NOMO-1 (cell line): ENCODE measurements at regions not wholly inside any gene's neighbourhood (a gene's known extent, or its start where the extent isn't known, plus 50 kb on each side); places are given as distances from the start of the nearest gene placed in this dataset.

Source experiments
- DNase-seq, 2 experiments: peaks; one replicate each; lab custom pipeline; 2025; ENCODE audit not compliant: unreplicated experiment in 2 of 2; lab: John Stamatoyannopoulos, UW

- DNase-seq = no peak
Observed at GRCh38 chr5:30764704-30765103, 428.8 kb upstream of the CDH6 start.

- DNase-seq = no peak
Observed at GRCh38 chr5:30759731-30760130, 433.8 kb upstream of the CDH6 start.

- DNase-seq = no peak
Observed at GRCh38 chr5:30752015-30752414, 441.5 kb upstream of the CDH6 start.

GRCh38 chr5:30749971-30750370 lies 443.5 kb upstream of the CDH6 start:
- no peak for DNase-seq

GRCh38 chr5:30747412-30747811 lies 446.1 kb upstream of the CDH6 start:
- DNase-seq = no peak

DNA sequence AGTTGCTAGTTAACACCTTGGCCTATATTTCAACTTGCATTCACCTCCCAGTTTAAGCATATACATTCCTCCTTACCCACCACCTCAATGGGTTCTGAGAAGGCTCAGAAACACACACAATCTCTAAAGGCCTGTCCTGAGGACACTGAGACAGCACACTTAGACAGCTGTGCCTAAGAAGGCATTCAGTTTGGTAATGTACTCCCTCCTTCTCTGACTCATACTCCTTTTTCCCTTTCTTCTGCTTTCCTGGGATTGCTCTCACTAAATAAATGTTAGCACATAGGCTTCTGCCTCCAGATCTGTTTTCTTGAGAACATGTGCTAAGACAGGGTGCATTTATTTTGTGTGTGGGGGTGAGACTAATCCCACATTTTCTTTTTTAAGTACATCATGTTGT lies 456.8 kb upstream of the CDH6 start:
- DNase-seq = no peak

GRCh38 chr5:30734118-30734517 lies 459.4 kb upstream of the CDH6 start:
- no peak for DNase-seq

DNA sequence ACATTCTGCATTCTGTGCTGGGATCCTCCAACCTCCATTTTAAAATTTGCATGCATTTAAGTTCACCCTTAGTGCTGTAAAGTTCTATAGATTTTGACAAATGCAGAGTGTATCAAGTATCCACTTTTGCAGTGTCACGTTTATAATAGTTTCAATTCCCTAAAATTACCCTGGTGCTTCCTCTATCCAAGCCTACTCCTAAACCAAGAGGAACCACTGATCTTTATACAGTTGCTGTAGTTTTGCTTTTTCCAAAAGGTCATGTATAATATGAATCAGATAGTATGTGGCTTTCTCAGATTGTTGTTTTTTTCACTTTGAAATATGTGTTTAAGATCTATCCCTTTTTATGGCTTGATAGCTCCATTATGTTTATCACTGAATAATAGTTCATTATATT lies 468.4 kb upstream of the CDH6 start:
- DNase-seq = peak; percentile 65 to 98

- DNase-seq = no peak
Observed at GRCh38 chr5:30698217-30698616, 495.3 kb upstream of the CDH6 start.

DNA sequence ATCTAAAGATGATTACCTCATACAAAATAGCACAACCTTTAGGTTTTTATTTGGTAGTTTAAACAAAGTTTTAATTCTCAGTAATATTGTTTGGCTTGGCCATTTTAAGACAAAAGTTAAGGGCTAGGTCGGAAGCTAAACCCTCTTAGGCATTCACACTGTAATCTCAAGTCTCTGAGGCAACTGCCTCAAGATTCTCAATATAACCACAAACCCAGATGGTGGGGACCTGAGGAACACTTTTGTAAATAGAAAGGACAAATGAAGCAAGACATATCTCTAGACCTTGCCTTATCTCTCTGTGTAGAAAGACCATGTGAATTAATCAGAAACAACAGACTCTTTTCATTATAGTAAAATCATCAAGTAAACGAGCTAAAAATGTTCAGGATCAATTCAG lies 500.2 kb upstream of the CDH6 start:
- no peak for DNase-seq

DNA sequence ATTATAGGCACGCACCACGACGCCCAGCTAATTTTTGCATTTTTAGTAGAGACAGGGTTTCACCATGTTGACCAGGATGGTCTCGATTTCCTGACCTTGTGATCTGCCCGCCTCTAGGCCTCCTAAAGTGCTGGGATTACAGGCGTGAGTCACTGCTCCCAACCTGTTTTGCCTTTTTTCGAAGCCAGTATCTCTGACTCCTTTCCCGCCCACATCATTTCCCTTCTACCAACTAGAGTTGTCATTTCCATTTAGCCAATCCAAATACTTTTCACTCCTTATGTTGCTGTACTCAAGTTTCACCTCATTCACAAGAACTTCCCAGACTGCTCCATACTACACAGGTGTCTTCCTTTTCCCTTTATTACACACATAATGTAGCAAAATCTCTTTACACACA lies 502.6 kb upstream of the CDH6 start:
- DNase-seq = no peak

DNA sequence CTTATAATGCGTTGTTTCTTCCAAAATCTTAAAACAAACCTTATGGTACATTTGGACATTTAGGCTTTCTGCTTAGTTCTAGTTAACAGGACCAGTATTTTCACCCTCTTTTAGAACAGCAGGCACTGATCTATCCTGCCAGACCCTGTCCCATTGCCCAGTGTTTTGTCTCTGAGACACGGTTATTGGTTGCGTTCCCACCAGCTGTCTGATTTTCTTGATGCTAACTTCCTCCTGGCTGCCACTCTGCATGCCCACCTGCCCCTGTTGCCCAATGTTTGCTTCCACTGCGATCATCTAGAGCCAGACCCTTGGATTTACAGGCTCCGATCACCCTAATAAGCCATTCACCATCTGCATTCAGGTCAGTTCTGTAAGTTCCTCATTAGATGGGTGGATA lies 506.0 kb upstream of the CDH6 start:
- no peak for DNase-seq

DNA sequence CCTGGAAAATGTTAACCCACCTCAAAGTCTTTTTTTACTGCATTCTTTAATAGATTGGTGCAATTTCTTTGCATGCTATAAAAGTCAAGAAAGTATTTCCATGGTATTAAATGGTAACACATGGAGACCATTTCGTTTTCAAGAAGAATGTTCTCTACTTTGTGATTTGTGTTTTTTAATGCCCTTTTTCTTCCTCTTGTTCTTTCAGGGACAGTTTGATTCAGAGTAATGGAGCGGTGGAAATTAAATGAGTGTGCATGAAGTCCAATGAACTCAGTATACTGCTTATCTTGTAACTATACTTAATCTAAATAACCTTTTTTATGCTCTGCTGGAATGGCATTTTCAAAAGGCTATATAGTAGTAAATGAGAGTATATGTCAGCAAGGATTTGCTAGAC lies 507.0 kb upstream of the CDH6 start:
- no peak for DNase-seq

GRCh38 chr5:30676223-30676840 lies 517.2 kb upstream of the CDH6 start:
- no peak for DNase-seq

GRCh38 chr5:30667293-30667692 lies 526.2 kb upstream of the CDH6 start:
- no peak for DNase-seq

- no peak for DNase-seq
Observed at GRCh38 chr5:30663536-30663935, 530.0 kb upstream of the CDH6 start.

DNA sequence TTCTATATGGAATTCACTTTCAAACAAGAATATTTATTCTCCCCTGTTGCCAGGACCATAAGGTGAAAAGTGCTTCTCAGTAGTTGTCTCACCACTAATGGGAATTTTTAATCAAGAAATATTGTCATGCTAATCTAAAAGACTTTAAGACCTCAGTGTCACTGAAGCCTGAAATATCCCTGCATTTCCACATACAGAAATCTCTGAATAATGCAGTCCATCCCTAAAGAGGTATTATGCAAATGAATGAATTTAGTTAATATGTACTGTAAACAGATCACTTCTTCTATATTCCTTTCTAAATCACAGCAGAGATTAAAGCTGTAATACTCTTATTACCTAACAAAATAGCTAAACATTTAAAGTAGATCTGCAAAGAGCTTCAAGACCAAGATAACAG lies 531.1 kb upstream of the CDH6 start:
- DNase-seq = no peak

GRCh38 chr5:30661730-30662129 lies 531.8 kb upstream of the CDH6 start:
- DNase-seq = no peak

DNA sequence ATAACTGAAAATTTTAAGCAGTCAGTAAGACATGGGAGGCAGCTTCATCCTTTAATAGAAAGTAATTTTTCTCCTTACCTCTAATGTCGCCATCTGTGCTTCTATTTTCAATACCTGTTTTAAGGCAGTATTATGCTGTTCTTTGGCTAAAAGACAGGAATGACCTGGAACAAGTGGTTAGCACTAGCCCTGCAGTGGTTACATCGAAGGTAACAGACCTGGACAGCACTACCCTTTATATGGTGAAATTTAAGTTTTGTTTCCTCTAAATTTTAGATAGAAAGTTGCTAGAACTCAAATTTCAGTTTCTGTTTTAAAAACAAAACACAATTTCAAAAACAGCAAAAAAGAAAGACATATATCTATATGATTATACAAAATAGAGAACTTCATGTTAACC lies 534.1 kb upstream of the CDH6 start:
- DNase-seq = no peak

GRCh38 chr5:30650311-30650710 lies 543.2 kb upstream of the CDH6 start:
- DNase-seq = no peak

- DNase-seq = no peak
Observed at GRCh38 chr5:30638899-30639298, 554.6 kb upstream of the CDH6 start.

DNA sequence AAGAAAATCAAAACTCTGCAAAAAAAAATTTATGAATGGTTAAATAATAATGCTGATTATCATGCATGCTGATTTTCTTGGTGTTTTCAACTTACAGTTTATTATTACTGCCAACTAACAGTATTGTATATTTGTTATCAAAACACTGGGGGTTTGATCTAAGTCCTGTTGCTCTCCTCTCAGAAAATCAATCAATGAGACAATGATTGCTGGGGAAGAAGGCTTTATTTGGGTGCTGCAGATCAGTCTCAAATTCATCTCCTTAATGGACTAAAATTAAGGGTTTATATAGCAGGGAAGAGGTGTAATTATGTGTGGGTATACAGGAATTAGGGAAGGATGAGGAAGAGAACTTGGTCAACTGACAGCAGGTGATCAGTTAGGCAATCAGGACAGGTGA lies 565.5 kb upstream of the CDH6 start:
- no peak for DNase-seq

- no peak for DNase-seq
Observed at GRCh38 chr5:30626557-30626956, 566.9 kb upstream of the CDH6 start.
